ENCODE measurements at regions not wholly inside any gene's neighbourhood (a gene's known extent, or its start where the extent isn't known, plus 50 kb on each side); places are given as distances from the start of the nearest gene placed in this dataset.
"Not testable (repeated sequence)": the region's sequence is repeated elsewhere in the genome, so short reads cannot be mapped to it uniquely, and the experiment has no call there.

DNA sequence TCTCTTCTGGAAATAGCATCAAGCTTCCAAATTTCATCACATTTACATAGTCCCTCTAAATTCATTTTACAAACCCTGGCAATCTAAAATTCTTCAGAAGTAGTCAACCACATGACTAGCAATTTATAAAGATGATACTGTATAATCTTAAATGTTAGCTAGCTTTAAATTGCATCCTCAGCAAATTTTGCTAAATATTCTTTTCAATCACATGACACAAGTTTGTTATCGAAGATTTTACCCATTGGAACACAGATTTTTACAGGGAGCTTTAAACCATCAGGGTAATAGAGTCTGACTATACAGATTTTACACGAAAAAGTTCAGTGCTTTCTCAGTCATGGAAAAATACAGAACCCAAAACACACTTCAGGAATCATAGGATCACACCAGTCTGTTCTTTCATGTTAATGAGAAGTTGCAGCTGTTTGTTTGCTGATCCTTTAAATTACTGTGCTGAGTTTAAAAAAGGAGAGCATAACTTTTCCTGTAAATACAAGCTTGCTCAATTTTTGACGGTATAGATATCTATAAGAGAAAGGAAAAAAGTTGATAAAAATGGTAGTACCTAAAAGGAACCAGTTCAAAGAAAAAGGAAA, 445.8 kb upstream of the ADGRB3 start:
- intact Hi-C loops (cut with micrococcal nuclease): no loop called here
- no peak for DNase-seq
- Histone ChIP-seq H3K27ac (replicated peaks) (no peak overlapping the region), H3K4me3 (no peak overlapping the region), H3K27me3 (ENCODE audit: low read depth) (no peaks in the 10 kb centered on the region), H3K4me1 (no peaks in the 10 kb centered on the region), H3K36me3 (no peaks in the 10 kb centered on the region), H3K9me3 (replicated peaks) (no peaks in the 10 kb centered on the region)
- TF ChIP-seq, protein P1, sequence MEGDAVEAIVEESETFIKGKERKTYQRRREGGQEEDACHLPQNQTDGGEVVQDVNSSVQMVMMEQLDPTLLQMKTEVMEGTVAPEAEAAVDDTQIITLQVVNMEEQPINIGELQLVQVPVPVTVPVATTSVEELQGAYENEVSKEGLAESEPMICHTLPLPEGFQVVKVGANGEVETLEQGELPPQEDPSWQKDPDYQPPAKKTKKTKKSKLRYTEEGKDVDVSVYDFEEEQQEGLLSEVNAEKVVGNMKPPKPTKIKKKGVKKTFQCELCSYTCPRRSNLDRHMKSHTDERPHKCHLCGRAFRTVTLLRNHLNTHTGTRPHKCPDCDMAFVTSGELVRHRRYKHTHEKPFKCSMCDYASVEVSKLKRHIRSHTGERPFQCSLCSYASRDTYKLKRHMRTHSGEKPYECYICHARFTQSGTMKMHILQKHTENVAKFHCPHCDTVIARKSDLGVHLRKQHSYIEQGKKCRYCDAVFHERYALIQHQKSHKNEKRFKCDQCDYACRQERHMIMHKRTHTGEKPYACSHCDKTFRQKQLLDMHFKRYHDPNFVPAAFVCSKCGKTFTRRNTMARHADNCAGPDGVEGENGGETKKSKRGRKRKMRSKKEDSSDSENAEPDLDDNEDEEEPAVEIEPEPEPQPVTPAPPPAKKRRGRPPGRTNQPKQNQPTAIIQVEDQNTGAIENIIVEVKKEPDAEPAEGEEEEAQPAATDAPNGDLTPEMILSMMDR (IDR thresholded peaks at IDR 0.05; ENCODE audit: borderline replicate concordance): no peak

DNA sequence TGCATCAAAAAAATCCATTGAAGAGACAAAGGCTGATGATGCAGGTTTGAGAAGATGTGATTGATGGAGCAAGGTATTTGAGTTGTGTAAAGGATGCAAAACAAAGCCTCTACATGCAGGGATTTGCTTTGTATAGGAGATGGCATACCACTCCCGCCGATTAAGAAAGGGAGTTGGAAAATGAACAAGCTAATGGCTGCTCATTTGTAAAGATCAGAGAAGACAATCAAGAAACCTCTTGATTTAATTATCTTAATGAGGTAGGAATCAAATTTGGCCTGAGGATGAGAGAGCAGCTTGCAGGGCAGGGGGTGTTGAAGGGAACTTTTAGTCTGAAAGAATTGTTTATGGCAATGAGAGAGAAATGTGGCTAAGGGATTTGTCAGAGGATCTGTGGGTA, 448.2 kb upstream of the ADGRB3 start:
- H3K9me3 ChIP-seq (replicated peaks): no peaks in the 10 kb centered on the region
- no peaks in the 10 kb centered on the region for H3K4me1 ChIP-seq
- no peaks in the 10 kb centered on the region for H3K27me3 ChIP-seq (ENCODE audit: low read depth)
- no peak for DNase-seq
- intact Hi-C loops (cut with micrococcal nuclease): no loop called here
- no peak overlapping the region for H3K27ac ChIP-seq (replicated peaks)
- H3K36me3 ChIP-seq: no peaks in the 10 kb centered on the region
- H3K4me3 ChIP-seq: no peak overlapping the region
- TF ChIP-seq, protein P1 (IDR thresholded peaks at IDR 0.05; ENCODE audit: borderline replicate concordance): no peak

DNA sequence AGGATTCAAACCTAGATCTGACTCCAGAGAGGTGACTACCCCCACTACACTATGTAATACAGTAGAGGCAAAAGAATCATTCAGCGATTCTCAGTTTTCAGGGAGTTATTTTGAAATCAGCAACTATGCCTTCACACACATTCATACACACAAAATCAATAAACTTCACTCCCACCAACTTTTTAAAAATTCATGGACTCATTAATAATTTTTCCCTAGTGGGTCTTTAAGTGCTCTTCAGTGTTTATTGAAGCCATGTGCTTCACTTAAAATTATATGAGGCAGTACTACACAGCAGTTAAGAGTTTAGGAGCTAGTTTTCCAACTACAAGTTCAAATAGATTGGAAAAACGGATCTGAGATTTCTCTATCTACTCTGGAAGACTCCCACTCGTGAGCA, 452.7 kb upstream of the ADGRB3 start:
- no peak for DNase-seq
- intact Hi-C loops (cut with micrococcal nuclease): no loop called here
- H3K4me3 ChIP-seq: no peak overlapping the region
- H3K27me3 ChIP-seq (ENCODE audit: low read depth): no peaks in the 10 kb centered on the region
- H3K9me3 ChIP-seq (replicated peaks): peaks cover 3% of the 10 kb centered on the region
- TF ChIP-seq, protein P1 (IDR thresholded peaks at IDR 0.05; ENCODE audit: borderline replicate concordance): no peak
- no peaks in the 10 kb centered on the region for H3K4me1 ChIP-seq
- H3K27ac ChIP-seq (replicated peaks): no peak overlapping the region
- no peaks in the 10 kb centered on the region for H3K36me3 ChIP-seq

DNA sequence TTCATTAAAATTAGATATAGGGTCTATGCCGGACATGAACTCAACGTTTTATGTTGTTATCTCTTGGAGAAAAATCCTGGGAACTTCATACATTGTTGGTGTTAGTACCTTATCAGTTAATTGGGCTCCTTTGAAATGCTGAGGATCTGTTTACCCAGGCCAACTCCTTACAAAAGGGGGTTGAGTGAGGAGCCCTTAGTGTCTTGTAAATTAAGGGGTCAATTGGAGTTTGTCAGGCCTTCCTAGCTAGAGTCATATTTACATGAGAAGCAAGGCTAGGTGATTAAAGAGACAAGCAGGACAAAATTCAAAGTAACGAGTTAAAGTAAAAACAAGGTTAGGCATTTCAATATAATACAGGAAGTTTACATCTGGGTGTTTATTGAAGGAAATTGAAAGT, 454.1 kb upstream of the ADGRB3 start:
- H3K27ac ChIP-seq (replicated peaks); H3K27me3 ChIP-seq (ENCODE audit: low read depth); H3K36me3 ChIP-seq; intact Hi-C loops (cut with micrococcal nuclease); H3K4me3 ChIP-seq; H3K9me3 ChIP-seq (replicated peaks); H3K4me1 ChIP-seq; DNase-seq: not testable (repeated sequence)

DNA sequence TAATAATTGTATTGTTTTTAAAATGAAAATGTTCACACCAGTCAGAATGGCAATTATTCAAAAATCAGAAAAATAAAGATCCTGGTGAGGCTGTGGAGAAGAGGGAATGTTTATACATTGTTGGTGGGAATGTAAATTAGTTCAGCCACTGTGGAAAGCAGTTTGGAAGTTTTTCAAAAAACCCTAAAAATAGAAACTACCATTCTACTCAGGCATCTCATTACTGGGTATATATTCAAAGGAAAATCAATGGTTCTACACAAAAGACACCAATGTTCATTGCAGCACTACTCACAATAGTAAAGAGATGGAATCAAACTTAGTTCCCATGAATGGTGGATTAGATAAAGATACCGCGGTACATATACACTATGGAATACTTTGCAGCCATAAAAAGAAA, 461.5 kb upstream of the ADGRB3 start:
- DNase-seq: no peak
- Histone ChIP-seq H3K4me3 (no peak overlapping the region), H3K27ac (replicated peaks) (no peak overlapping the region), H3K27me3 (ENCODE audit: low read depth) (no peaks in the 10 kb centered on the region), H3K9me3 (replicated peaks) (no peaks in the 10 kb centered on the region), H3K4me1 (no peaks in the 10 kb centered on the region), H3K36me3 (no peaks in the 10 kb centered on the region)
- intact Hi-C loops (cut with micrococcal nuclease): no loop called here
- TF ChIP-seq, protein P1 (IDR thresholded peaks at IDR 0.05; ENCODE audit: borderline replicate concordance): no peak

DNA sequence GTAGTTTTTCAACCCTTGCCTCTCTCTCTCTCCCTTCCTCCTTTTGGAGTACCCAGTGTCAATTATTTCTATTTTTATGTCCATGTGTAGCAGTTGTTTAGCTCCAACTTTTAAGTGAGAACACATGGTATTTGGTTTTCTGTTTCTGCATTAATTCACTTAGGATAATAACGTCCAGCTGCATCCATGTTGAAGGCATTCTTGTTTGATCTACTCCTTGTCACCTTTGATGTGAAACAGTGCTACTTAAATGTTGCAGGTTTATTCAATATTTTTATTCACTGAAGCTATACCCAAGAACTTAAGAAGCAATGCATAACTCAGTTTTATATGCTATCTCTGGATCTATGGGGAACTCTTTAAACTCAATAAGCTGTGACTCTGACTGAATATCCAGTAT, 465.2 kb upstream of the ADGRB3 start:
- Histone ChIP-seq H3K27ac (replicated peaks) (no peak overlapping the region), H3K9me3 (replicated peaks) (peaks cover 7% of the 10 kb centered on the region), H3K4me3 (no peak overlapping the region), H3K36me3 (no peaks in the 10 kb centered on the region), H3K27me3 (ENCODE audit: low read depth) (no peaks in the 10 kb centered on the region), H3K4me1 (no peaks in the 10 kb centered on the region)
- intact Hi-C loops (cut with micrococcal nuclease): no loop called here
- TF ChIP-seq, protein P1 (IDR thresholded peaks at IDR 0.05; ENCODE audit: borderline replicate concordance): no peak
- no peak for DNase-seq

All from left ventricle myocardium inferior (tissue), 1 donor.